H1 (cell line): ENCODE measurements at regions not wholly inside any gene's neighbourhood (a gene's known extent, or its start where the extent isn't known, plus 50 kb on each side); places are given as distances from the start of the nearest gene placed in this dataset.

Experiments used
- BCL11A ChIP-seq, 2 experiments: IDR thresholded peaks; one replicate each; pipeline ENCODE4 v1.6.1; 2011; ENCODE audit warnings: low read depth in 2 of 2, low read length in 2 of 2, mild to moderate bottlenecking in 2 of 2
- CBX5 ChIP-seq: fragments of 300-800, 300-1000 bp; sonication (generic); IDR thresholded peaks from 2 replicates; pipeline ENCODE4 v1.7.1; 2016; ENCODE audit warnings: antibody characterized with exemption, low read length, low read depth
- CEBPB ChIP-seq: IDR thresholded peaks from 2 replicates; pipeline ENCODE4 v1.6.1; 2012; ENCODE audit warnings: low read depth, low read length
- EZH2 ChIP-seq: fragments of 200-600 bp; sonication (generic); IDR thresholded peaks from 2 replicates; pipeline ENCODE4 v1.7.1; 2012; ENCODE audit warnings: low read depth, mild to moderate bottlenecking, moderate library complexity, low read length, inconsistent platforms; ENCODE audit not compliant: severe bottlenecking
- KDM4A ChIP-seq: IDR thresholded peaks from one replicate; pipeline ENCODE4 v1.7.1; 2012; ENCODE audit warnings: low read depth, mild to moderate bottlenecking, moderate library complexity, low read length, inconsistent platforms; ENCODE audit not compliant: severe bottlenecking
- RFX5 ChIP-seq: IDR thresholded peaks from 2 replicates; pipeline ENCODE4 v1.6.1; 2011; ENCODE audit warnings: low read depth, low read length, improper control_type of control experiment, borderline replicate concordance
- SP2 ChIP-seq: IDR thresholded peaks from 2 replicates; pipeline ENCODE4 v1.6.1; 2012; ENCODE audit warnings: mild to moderate bottlenecking, low read length, inconsistent platforms
- SUZ12 ChIP-seq: fragments of 200-600 bp; sonication (generic); IDR thresholded peaks from 2 replicates; pipeline ENCODE4 v1.6.1; 2012; ENCODE audit warnings: mild to moderate bottlenecking, inconsistent platforms, low read length, moderate library complexity, mixed read lengths

GRCh38 chr9:24041160-24041690 is 215.2 kb upstream of the ELAVL2 start (continued):
- TF ChIP-seq CBX5 (no peak), CEBPB (no peak), SUZ12 (no peak), EZH2 (no peak), KDM4A (no peak), SP2 (no peak), RFX5 (no peak), BCL11A (IDR thresholded peaks at IDR 0.05; ENCODE audit: low read depth in 2 of 2, low read length in 2 of 2) (no peak)
